ENCODE measurements at regions not wholly inside any gene's neighbourhood (a gene's known extent, or its start where the extent isn't known, plus 50 kb on each side); places are given as distances from the start of the nearest gene placed in this dataset.

- Histone ChIP-seq H2AFZ (ENCODE audit: control insufficient read depth, low read depth, low read length) (no peak overlapping the region), H3K9ac (ENCODE audit: control insufficient read depth, insufficient read depth, low read length) (no peak overlapping the region), H3K36me3 (ENCODE audit: control insufficient read depth in 2 of 2, insufficient read depth in 2 of 2, low read length in 1 of 2) (no peaks in the 10 kb centered on the region), H4K20me1 (ENCODE audit: control insufficient read depth, insufficient read depth) (no peaks in the 10 kb centered on the region), H3K79me2 (ENCODE audit: control insufficient read depth, insufficient read depth, low read length) (no peaks in the 10 kb centered on the region), H3K27ac (ENCODE audit: control insufficient read depth, insufficient read depth) (no peak overlapping the region), H3K4me1 (ENCODE audit: control insufficient read depth, insufficient read depth, low read length) (no peaks in the 10 kb centered on the region), H3K9me3 (replicated peaks; ENCODE audit: control insufficient read depth, insufficient read depth, low read length) (no peaks in the 10 kb centered on the region), H3K4me2 (ENCODE audit: control insufficient read depth, insufficient read depth) (no peak overlapping the region), H3K4me3 (no peak overlapping the region), H3K27me3 (replicated peaks in 1 of 2; ENCODE audit: control insufficient read depth in 2 of 2, insufficient read depth in 2 of 2, low read length in 1 of 2) (no peaks in the 10 kb centered on the region)
- CTCF ChIA-PET: no interaction called here
- ATAC-seq (no peak), FAIRE-seq (no peak), DNase-seq (ENCODE audit: low read depth, low spot score) (no peak)
- POLR2A ChIA-PET: no interaction called here
- no TSS peak for BruUV-seq (replicated peaks)
- no peak for TF ChIP-seq CBFB (IDR thresholded peaks at IDR 0.05; ENCODE audit: low read depth)
- WGBS (ENCODE audit: insufficient coverage, insufficient replicate concordance, low lambda C conversion rate, missing lambda C conversion rate): 21% methylated on average over 7 of the region's 28 CpGs
- RAD21 ChIA-PET (ENCODE audit: unreplicated experiment): no interaction called here
- in situ Hi-C loops (cut with MboI) (no loop called here), intact Hi-C loops (cut with micrococcal nuclease; ENCODE audit: unreplicated experiment) (no loop called here)
- SMC1A ChIA-PET (ENCODE audit: uncharacterized antibody, unreplicated experiment): no interaction called here
Observed at GRCh38 chr2:419687-420317, 131.9 kb upstream of the ALKAL2 start.

GRCh38 chr2:417662-418061, 129.8 kb upstream of the ALKAL2 start:
- no peaks in the 10 kb centered on the region for H3K9me3 ChIP-seq (replicated peaks; ENCODE audit: control insufficient read depth, insufficient read depth, low read length)
- no peak overlapping the region for H3K27ac ChIP-seq (ENCODE audit: control insufficient read depth, insufficient read depth)
- no peaks in the 10 kb centered on the region for H3K79me2 ChIP-seq (ENCODE audit: control insufficient read depth, insufficient read depth, low read length)
- ATAC-seq (no peak), DNase-seq (ENCODE audit: low read depth, low spot score) (no peak), FAIRE-seq (no peak)
- no peaks in the 10 kb centered on the region for H4K20me1 ChIP-seq (ENCODE audit: control insufficient read depth, insufficient read depth)
- WGBS (ENCODE audit: insufficient coverage, insufficient replicate concordance, low lambda C conversion rate, missing lambda C conversion rate): 26% methylated on average over 5 of the region's 5 CpGs
- H2AFZ ChIP-seq (ENCODE audit: control insufficient read depth, low read depth, low read length): no peak overlapping the region
- no peaks in the 10 kb centered on the region for H3K27me3 ChIP-seq (replicated peaks in 1 of 2; ENCODE audit: control insufficient read depth in 2 of 2, insufficient read depth in 2 of 2, low read length in 1 of 2)
- no peaks in the 10 kb centered on the region for H3K4me1 ChIP-seq (ENCODE audit: control insufficient read depth, insufficient read depth, low read length)
- RAD21 ChIA-PET (ENCODE audit: unreplicated experiment): no interaction called here
- no peak for TF ChIP-seq RELA (IDR thresholded peaks at IDR 0.05; ENCODE audit: borderline replicate concordance, partially characterized antibody)
- CTCF ChIA-PET: no interaction called here
- BruUV-seq (replicated peaks): no TSS peak
- POLR2A ChIA-PET: no interaction called here
- no peak overlapping the region for H3K4me2 ChIP-seq (ENCODE audit: control insufficient read depth, insufficient read depth)
- SMC1A ChIA-PET (ENCODE audit: uncharacterized antibody, unreplicated experiment): no interaction called here
- no peaks in the 10 kb centered on the region for H3K36me3 ChIP-seq (ENCODE audit: control insufficient read depth in 2 of 2, insufficient read depth in 2 of 2, low read length in 1 of 2)
- H3K4me3 ChIP-seq: no peak overlapping the region
- in situ Hi-C loops (cut with MboI) (no loop called here), intact Hi-C loops (cut with micrococcal nuclease; ENCODE audit: unreplicated experiment) (no loop called here)
- H3K9ac ChIP-seq (ENCODE audit: control insufficient read depth, insufficient read depth, low read length): no peak overlapping the region

Data from GM12878 (cell line).